ENCODE measurements at regions not wholly inside any gene's neighbourhood (a gene's known extent, or its start where the extent isn't known, plus 50 kb on each side); places are given as distances from the start of the nearest gene placed in this dataset.

DNA sequence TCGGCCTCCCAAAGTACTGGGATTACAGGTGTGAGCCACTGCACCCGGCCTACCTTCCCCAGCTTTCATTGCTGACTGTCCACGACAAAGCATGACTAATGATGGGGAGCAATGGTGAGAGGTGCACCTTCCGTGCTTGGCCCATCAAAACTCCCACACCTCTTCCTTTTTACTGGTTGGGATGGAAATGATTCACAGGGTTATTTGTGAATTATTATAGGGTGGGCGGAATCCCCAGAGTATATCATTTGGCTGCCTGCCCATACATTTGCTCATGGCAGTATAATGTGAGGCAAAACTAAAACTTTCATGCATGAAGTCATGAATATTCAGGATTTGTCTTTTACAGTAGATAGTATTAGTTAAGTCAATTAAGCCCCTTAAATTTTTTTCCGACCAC is 334.2 kb upstream of the NETO1 start:
- Histone ChIP-seq H3K79me2 (ENCODE audit: insufficient read depth, low read length) (no peaks in the 10 kb centered on the region), H3K9me3 (ENCODE audit: control insufficient read depth in 1 of 2, insufficient read depth in 1 of 2, low read depth in 1 of 2, low read length in 2 of 2) (peaks cover 17 to 18% of the 10 kb centered on the region in 2 experiments; a peak in 2 of 4 replicates), H3K4me1 (ENCODE audit: control insufficient read depth in 1 of 2, insufficient read depth in 2 of 2, low read length in 2 of 2) (no peaks in the 10 kb centered on the region), H3K36me3 (ENCODE audit: control insufficient read depth in 1 of 2, insufficient read depth in 2 of 2, low read length in 2 of 2) (no peaks in the 10 kb centered on the region), H4K20me1 (ENCODE audit: insufficient read depth) (no peaks in the 10 kb centered on the region), H3K27ac (ENCODE audit: low read depth, low read length) (no peak overlapping the region), H2AFZ (ENCODE audit: low read depth, low read length, poor library complexity, severe bottlenecking) (no peak overlapping the region), H3K4me3 (replicated peaks in 1 of 2; ENCODE audit: low read depth in 1 of 2, low read length in 2 of 2) (no peak overlapping the region), H3K4me2 (ENCODE audit: low read length) (no peak overlapping the region), H3K9me2 (ENCODE audit: insufficient read depth) (no peaks in the 10 kb centered on the region), H3K27me3 (ENCODE audit: insufficient read depth, low read length) (no peaks in the 10 kb centered on the region), H3K9ac (ENCODE audit: low read length) (no peak overlapping the region)
- ATAC-seq (no peak), DNase-seq (ENCODE audit: low read depth, low spot score) (no peak)
- intact Hi-C loops (cut with micrococcal nuclease): no loop called here
- TF ChIP-seq CEBPB (IDR thresholded peaks at IDR 0.05; ENCODE audit: low read depth) (no peak), EZH2phosphoT487 (IDR thresholded peaks at IDR 0.05; ENCODE audit: borderline replicate concordance) (no peak), ZFX (IDR thresholded peaks at IDR 0.05) (no peak), RAD21 (IDR thresholded peaks at IDR 0.05; ENCODE audit: low read depth) (no peak), POLR2A (IDR thresholded peaks at IDR 0.05; ENCODE audit: borderline replicate concordance, extremely low read depth, insufficient read depth, insufficient read length) (no peak), REST (IDR thresholded peaks at IDR 0.05; ENCODE audit: low read depth) (no peak), YY1 (IDR thresholded peaks at IDR 0.05; ENCODE audit: extremely low read depth, insufficient replicate concordance, low read depth, low read length) (no peak), ATF3 (IDR thresholded peaks at IDR 0.05) (no peak), POLR2AphosphoS5 (IDR thresholded peaks at IDR 0.05; ENCODE audit: low read depth, low read length) (no peak), ELF1 (IDR thresholded peaks at IDR 0.05; ENCODE audit: borderline replicate concordance, low read depth) (no peak)
- ChIA-PET POLR2A (no interaction called here), CTCF (no interaction called here), RAD21 (ENCODE audit: low non-redundant PET in 1 of 2, low total read pairs in 2 of 2, uncharacterized antibody in 2 of 2, unreplicated experiment in 2 of 2) (no interaction called here)
- BruUV-seq (replicated peaks): no TSS peak
